Naive B cell (primary cell): ENCODE measurements at regions not wholly inside any gene's neighbourhood (a gene's known extent, or its start where the extent isn't known, plus 50 kb on each side); places are given as distances from the start of the nearest gene placed in this dataset.
"Not testable (repeated sequence)": the region's sequence is repeated elsewhere in the genome, so short reads cannot be mapped to it uniquely, and the experiment has no call there.

ENCODE experiments used
- ATAC-seq, 2 donors: fragments of 150-1000 bp; cut with Tn5 transposase; 2 replicates each; pipeline ENCODE4 v1.10.0; 2021; ENCODE audit warnings: low read depth in 2 of 2, mild to moderate bottlenecking in 2 of 2, moderate library complexity in 2 of 2
- DNase-seq: peaks from one replicate; pipeline ENCODE4 v3.0.0; 2022
- H3K27ac Mint-ChIP-seq, 6 donors: one replicate each; pipeline ENCODE4 v1.8.0; 2020 to 2022; ENCODE audit warnings: mild to moderate bottlenecking in 6 of 6, mixed read lengths in 6 of 6, moderate library complexity in 5 of 6, inconsistent platforms in 2 of 6
- H3K27me3 Mint-ChIP-seq, 3 donors: one replicate each; pipeline ENCODE4 v1.8.0; 2021 to 2022; ENCODE audit warnings: mixed read lengths in 3 of 3, mild to moderate bottlenecking in 1 of 3
- H3K36me3 Mint-ChIP-seq, 2 donors: one replicate each; pipeline ENCODE4 v1.8.0; 2020 to 2022; ENCODE audit warnings: mixed read lengths in 2 of 2, inconsistent platforms in 1 of 2, mild to moderate bottlenecking in 1 of 2
- H3K4me1 Mint-ChIP-seq, 3 donors: one replicate each; pipeline ENCODE4 v1.8.0; 2020 to 2022; ENCODE audit warnings: mixed read lengths in 3 of 3, inconsistent platforms in 1 of 3, mild to moderate bottlenecking in 1 of 3, moderate library complexity in 1 of 3
- H3K4me3 Mint-ChIP-seq, 8 donors: one replicate each; pipeline ENCODE4 v1.8.0; 2020 to 2022; ENCODE audit warnings: mild to moderate bottlenecking in 8 of 8, mixed read lengths in 8 of 8, moderate library complexity in 8 of 8, inconsistent platforms in 2 of 8
- H3K9me3 Mint-ChIP-seq, 7 donors: one replicate each; pipeline ENCODE4 v1.8.0; 2020 to 2022; ENCODE audit warnings: mixed read lengths in 7 of 7, mild to moderate bottlenecking in 5 of 7, inconsistent platforms in 2 of 7, moderate library complexity in 1 of 7

DNA sequence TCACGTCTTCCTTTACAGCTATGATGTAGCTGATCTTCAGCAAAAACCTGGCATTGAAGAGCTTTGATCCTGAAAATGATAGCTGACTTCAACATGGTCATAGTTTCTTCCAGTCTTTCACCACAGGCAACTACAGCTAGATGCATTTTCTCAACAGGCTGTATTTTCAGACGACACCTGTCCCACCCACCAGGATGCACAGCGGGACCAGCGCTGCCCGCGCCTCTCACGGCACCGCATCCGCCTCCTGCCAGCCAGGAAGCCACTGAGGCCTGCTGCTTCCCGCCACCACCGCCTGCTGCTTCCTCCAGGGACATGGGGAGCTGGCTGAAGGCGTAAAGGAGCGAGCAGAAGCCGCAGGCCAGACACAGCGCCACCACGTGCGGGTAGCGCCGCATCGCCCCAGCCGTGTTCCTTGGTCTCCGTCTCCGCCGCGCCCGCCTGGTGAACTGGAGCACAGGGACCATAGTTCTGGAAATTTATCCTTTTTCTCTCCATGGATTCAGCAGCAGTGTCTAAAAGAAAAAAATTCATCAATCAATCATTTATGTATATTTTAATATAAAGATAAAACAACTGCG lies 456.3 kb downstream of the TUBA3C start:
- H3K27ac Mint-ChIP-seq, H3K9me3 Mint-ChIP-seq, H3K36me3 Mint-ChIP-seq, H3K4me1 Mint-ChIP-seq, ATAC-seq, H3K27me3 Mint-ChIP-seq, H3K4me3 Mint-ChIP-seq, DNase-seq: not testable (repeated sequence)

GRCh38 chr13:18714889-18715288 lies 466.7 kb downstream of the TUBA3C start:
- no peaks in the 10 kb centered on the region for H3K4me1 Mint-ChIP-seq
- H3K27me3 Mint-ChIP-seq = no peaks in the 10 kb centered on the region
- DNase-seq (no peak), ATAC-seq (no peak)
- peaks cover 0 to 14% (median 4%) of the 10 kb centered on the region in 7 donors for H3K9me3 Mint-ChIP-seq
- H3K4me3 Mint-ChIP-seq = no peak overlapping the region
- H3K27ac Mint-ChIP-seq = no peak overlapping the region
- no peaks in the 10 kb centered on the region for H3K36me3 Mint-ChIP-seq

- not testable (repeated sequence) for H3K4me1 Mint-ChIP-seq, ATAC-seq, DNase-seq, H3K27me3 Mint-ChIP-seq, H3K27ac Mint-ChIP-seq, H3K4me3 Mint-ChIP-seq, H3K36me3 Mint-ChIP-seq
- H3K9me3 Mint-ChIP-seq = peaks cover 0 to 13% (median 6%) of the 10 kb centered on the region in 7 donors
Observed at GRCh38 chr13:18710673-18711072, 471.0 kb downstream of the TUBA3C start.

DNA sequence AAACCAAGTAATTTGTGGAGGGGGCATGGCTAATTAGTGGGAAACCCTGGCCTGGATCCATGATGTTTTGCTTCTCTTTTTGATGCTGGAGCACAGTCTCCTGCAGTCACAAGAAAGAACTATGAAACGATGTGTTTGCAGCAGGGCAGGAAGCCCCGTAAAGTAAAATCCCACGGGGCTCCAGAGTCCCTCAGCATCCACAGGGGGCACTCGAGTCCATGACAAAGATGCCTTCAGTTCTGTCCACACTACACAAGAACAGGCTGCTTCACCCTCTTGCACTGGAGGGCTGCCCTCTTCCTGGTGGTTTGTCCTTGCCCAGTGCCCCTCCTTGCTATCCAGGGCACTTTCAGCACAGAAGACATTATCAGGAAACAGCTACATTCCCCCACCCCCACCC lies 475.1 kb downstream of the TUBA3C start:
- H3K4me1 Mint-ChIP-seq, H3K9me3 Mint-ChIP-seq, H3K4me3 Mint-ChIP-seq: not testable (repeated sequence)

GRCh38 chr13:18702464-18703247 lies 479.0 kb downstream of the TUBA3C start:
- H3K36me3 Mint-ChIP-seq, H3K27me3 Mint-ChIP-seq, H3K27ac Mint-ChIP-seq, ATAC-seq, H3K4me3 Mint-ChIP-seq, DNase-seq, H3K4me1 Mint-ChIP-seq: not testable (repeated sequence)
- peaks cover 0 to 13% (median 0%) of the 10 kb centered on the region in 7 donors for H3K9me3 Mint-ChIP-seq

More for the DNA sequence above, 475.1 kb downstream of the TUBA3C start:
- not testable (repeated sequence) for H3K27ac Mint-ChIP-seq, ATAC-seq, DNase-seq, H3K27me3 Mint-ChIP-seq, H3K36me3 Mint-ChIP-seq

GRCh38 chr13:18698332-18698731 lies 483.3 kb downstream of the TUBA3C start:
- ATAC-seq, H3K4me3 Mint-ChIP-seq, H3K4me1 Mint-ChIP-seq, H3K27me3 Mint-ChIP-seq, DNase-seq, H3K36me3 Mint-ChIP-seq, H3K27ac Mint-ChIP-seq: not testable (repeated sequence)
- peaks cover 0 to 13% (median 2%) of the 10 kb centered on the region in 7 donors for H3K9me3 Mint-ChIP-seq

DNA sequence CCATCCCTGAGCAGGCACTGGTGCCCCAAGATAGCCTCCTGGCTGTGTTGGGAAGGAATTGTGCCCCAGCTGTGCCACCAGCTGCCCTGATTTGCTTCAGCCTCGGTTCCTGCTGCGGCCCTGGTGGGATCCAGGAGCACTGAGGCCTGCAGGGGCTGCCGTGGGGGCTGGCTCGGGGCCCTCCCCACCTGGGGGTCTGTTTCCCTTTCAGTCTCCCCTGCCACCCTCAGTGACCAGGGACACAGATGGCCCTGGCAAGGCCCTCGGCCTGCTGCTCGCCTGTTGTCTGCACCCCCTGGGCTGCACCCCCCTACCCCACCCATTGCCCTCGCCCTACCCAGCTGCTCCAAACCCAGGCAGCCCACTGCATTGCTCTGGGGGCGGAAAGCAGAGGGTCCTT lies 483.8 kb downstream of the TUBA3C start:
- not testable (repeated sequence) for H3K36me3 Mint-ChIP-seq, H3K27ac Mint-ChIP-seq, H3K27me3 Mint-ChIP-seq, H3K4me1 Mint-ChIP-seq, ATAC-seq, DNase-seq, H3K4me3 Mint-ChIP-seq
- H3K9me3 Mint-ChIP-seq = peaks cover 0 to 13% (median 0%) of the 10 kb centered on the region in 7 donors

- H3K27ac Mint-ChIP-seq, H3K4me1 Mint-ChIP-seq, H3K36me3 Mint-ChIP-seq, DNase-seq, H3K27me3 Mint-ChIP-seq, H3K4me3 Mint-ChIP-seq, ATAC-seq: not testable (repeated sequence)
- peaks cover 0 to 12% (median 0%) of the 10 kb centered on the region in 7 donors for H3K9me3 Mint-ChIP-seq
Observed at GRCh38 chr13:18697221-18697620, 484.4 kb downstream of the TUBA3C start.

- H3K9me3 Mint-ChIP-seq, ATAC-seq, H3K4me3 Mint-ChIP-seq, H3K36me3 Mint-ChIP-seq, H3K27me3 Mint-ChIP-seq, H3K27ac Mint-ChIP-seq, DNase-seq, H3K4me1 Mint-ChIP-seq: not testable (repeated sequence)
Observed at GRCh38 chr13:18677403-18677802, 504.2 kb downstream of the TUBA3C start.

GRCh38 chr13:18675268-18675667 lies 506.4 kb downstream of the TUBA3C start:
- not testable (repeated sequence) for H3K27me3 Mint-ChIP-seq, ATAC-seq, H3K9me3 Mint-ChIP-seq, H3K27ac Mint-ChIP-seq, DNase-seq, H3K4me1 Mint-ChIP-seq, H3K36me3 Mint-ChIP-seq, H3K4me3 Mint-ChIP-seq

DNA sequence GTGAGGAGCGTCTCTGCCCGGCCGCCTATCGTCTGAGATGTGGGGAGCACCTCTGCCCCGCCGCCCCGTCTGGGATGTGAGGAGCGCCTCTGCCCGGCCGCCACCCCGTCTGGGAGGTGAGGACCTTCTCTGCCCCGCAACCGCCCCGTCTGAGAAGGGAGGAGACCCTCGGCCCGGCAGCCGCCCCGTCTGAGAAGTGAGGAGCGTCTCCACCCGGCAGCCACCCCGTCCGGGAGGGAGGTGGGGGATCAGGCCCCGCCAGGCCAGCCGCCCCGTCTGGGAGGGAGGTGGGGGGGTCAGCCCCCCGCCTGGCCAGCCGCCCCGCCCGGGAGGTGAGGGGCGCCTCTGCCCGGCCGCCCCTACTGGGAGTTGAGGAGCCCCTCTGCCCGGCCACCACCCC lies 507.8 kb downstream of the TUBA3C start:
- ATAC-seq, DNase-seq, H3K27ac Mint-ChIP-seq, H3K4me1 Mint-ChIP-seq, H3K36me3 Mint-ChIP-seq, H3K27me3 Mint-ChIP-seq, H3K9me3 Mint-ChIP-seq, H3K4me3 Mint-ChIP-seq: not testable (repeated sequence)

DNA sequence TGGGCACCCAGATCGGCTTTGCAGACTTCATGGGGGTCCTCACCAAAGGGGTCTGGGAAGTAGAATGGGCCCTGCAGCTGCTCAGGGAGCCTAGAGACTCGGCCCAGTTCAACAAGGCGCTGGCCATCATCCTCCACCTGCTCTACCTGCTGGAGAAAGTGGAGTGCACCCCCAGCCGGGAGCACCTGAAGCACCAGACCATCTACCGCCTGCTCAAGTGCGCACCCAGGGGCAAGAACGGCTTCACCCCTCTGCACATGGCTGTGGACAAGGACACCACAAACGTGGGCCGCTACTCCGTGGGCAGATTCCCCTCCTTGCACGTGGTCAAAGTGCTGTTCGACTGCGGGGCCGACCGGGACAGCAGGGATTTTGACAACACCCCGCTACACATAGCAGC lies 515.0 kb downstream of the TUBA3C start:
- H3K27ac Mint-ChIP-seq, H3K36me3 Mint-ChIP-seq, DNase-seq, H3K4me1 Mint-ChIP-seq, H3K4me3 Mint-ChIP-seq, H3K27me3 Mint-ChIP-seq, ATAC-seq, H3K9me3 Mint-ChIP-seq: not testable (repeated sequence)

GRCh38 chr13:18665716-18666115 lies 515.9 kb downstream of the TUBA3C start:
- not testable (repeated sequence) for ATAC-seq, H3K4me3 Mint-ChIP-seq, H3K9me3 Mint-ChIP-seq, H3K27me3 Mint-ChIP-seq, H3K36me3 Mint-ChIP-seq, H3K27ac Mint-ChIP-seq, DNase-seq, H3K4me1 Mint-ChIP-seq

GRCh38 chr13:18665124-18665523 lies 516.5 kb downstream of the TUBA3C start:
- not testable (repeated sequence) for H3K27me3 Mint-ChIP-seq, H3K4me1 Mint-ChIP-seq, H3K4me3 Mint-ChIP-seq, H3K36me3 Mint-ChIP-seq, H3K27ac Mint-ChIP-seq, H3K9me3 Mint-ChIP-seq, ATAC-seq, DNase-seq
